CD8-positive, alpha-beta memory T cell (primary cell): ENCODE measurements at regions not wholly inside any gene's neighbourhood (a gene's known extent, or its start where the extent isn't known, plus 50 kb on each side); places are given as distances from the start of the nearest gene placed in this dataset.

Experiments used
- CTCF ChIA-PET: fragments of 350-600 bp; sonication (Branson Sonifier 250); formaldehyde crosslinking; loops from one replicate; lab custom pipeline; 2021; ENCODE audit warnings: antibody characterized with exemption; lab: Charles Lee
- POLR2A ChIA-PET: fragments of 350-600 bp; sonication (Branson Sonifier 250); formaldehyde crosslinking; loops from one replicate; lab custom pipeline; 2021; ENCODE audit warnings: antibody characterized with exemption; lab: Charles Lee
- DNase-seq, 5 donors: peaks; one replicate each; pipeline versions ENCODE4 v3.0.0 to v3.0.0-alpha.2; 2020 to 2022; ENCODE audit warnings: mixed read lengths in 1 of 5
- H3K27ac ChIP-seq: one replicate; pipeline ENCODE4 v1.7.0; 2013; ENCODE audit warnings: low read depth, mild to moderate bottlenecking, low read length, moderate library complexity
- H3K27me3 ChIP-seq: 2 replicates; pipeline ENCODE4 v1.7.0; 2013; ENCODE audit warnings: low read length, mild to moderate bottlenecking; ENCODE audit not compliant: insufficient read depth, poor library complexity, severe bottlenecking
- H3K36me3 ChIP-seq: 2 replicates; pipeline ENCODE4 v1.7.0; 2013; ENCODE audit warnings: mild to moderate bottlenecking, low read length, moderate library complexity; ENCODE audit not compliant: insufficient read depth
- H3K4me1 ChIP-seq: 2 replicates; pipeline ENCODE4 v1.7.0; 2013; ENCODE audit warnings: mild to moderate bottlenecking, low read length, moderate library complexity; ENCODE audit not compliant: insufficient read depth
- H3K4me3 ChIP-seq: 2 replicates; pipeline ENCODE4 v1.7.0; 2013; ENCODE audit warnings: mild to moderate bottlenecking, low read length
- H3K9me3 ChIP-seq: 2 replicates; pipeline ENCODE4 v1.7.0; 2013; ENCODE audit warnings: mild to moderate bottlenecking, low read length
- H3K27ac Mint-ChIP-seq, 8 donors: one replicate each; pipeline ENCODE4 v1.8.0; 2020 to 2021; ENCODE audit warnings: mixed read lengths in 8 of 8, mild to moderate bottlenecking in 6 of 8, inconsistent platforms in 3 of 8, moderate library complexity in 3 of 8
- H3K27me3 Mint-ChIP-seq, 2 donors: one replicate each; pipeline ENCODE4 v1.8.0; 2020 to 2021; ENCODE audit warnings: mixed read lengths in 2 of 2, mild to moderate bottlenecking in 1 of 2, moderate library complexity in 1 of 2
- H3K36me3 Mint-ChIP-seq, 3 donors: one replicate each; pipeline ENCODE4 v1.8.0; 2020 to 2021; ENCODE audit warnings: mixed read lengths in 3 of 3, inconsistent platforms in 1 of 3, mild to moderate bottlenecking in 1 of 3
- H3K4me1 Mint-ChIP-seq, 3 donors: one replicate each; pipeline ENCODE4 v1.8.0; 2020 to 2021; ENCODE audit warnings: mixed read lengths in 3 of 3, inconsistent platforms in 1 of 3, mild to moderate bottlenecking in 1 of 3
- H3K4me3 Mint-ChIP-seq, 7 donors: one replicate each; pipeline ENCODE4 v1.8.0; 2020 to 2021; ENCODE audit warnings: mixed read lengths in 7 of 7, mild to moderate bottlenecking in 6 of 7, moderate library complexity in 4 of 7, inconsistent platforms in 2 of 7
- H3K9me3 Mint-ChIP-seq, 5 donors: one replicate each; pipeline ENCODE4 v1.8.0; 2020 to 2022; ENCODE audit warnings: mixed read lengths in 5 of 5, mild to moderate bottlenecking in 3 of 5, moderate library complexity in 2 of 5, inconsistent platforms in 1 of 5

DNA sequence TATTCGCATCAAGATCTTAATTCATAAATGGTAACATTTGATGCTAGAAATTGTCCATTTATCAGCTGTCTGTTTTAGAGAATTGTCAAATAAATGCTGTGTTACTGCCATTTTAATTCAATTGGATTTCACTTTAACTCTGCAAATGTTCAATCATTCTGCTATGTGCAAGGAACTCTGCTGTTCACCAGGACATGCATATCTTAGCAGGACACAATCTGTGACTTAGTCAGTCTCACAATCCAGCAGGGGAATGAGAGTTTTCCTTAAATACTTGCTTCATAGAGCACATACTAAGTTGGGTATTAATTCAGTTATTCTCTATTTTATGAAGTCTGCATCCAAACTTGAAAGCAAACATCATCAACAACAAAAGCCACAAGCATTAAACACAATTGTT is 488.7 kb upstream of the MEF2C start:
- Histone ChIP-seq H3K4me3 (no peak overlapping the region), H3K27me3 (no peaks in the 10 kb centered on the region), H3K4me1 (no peaks in the 10 kb centered on the region), H3K9me3 (no peaks in the 10 kb centered on the region), H3K36me3 (no peaks in the 10 kb centered on the region), H3K27ac (no peak overlapping the region)
- Mint-ChIP-seq H3K36me3 (no peaks in the 10 kb centered on the region), H3K4me3 (no peak overlapping the region), H3K9me3 (peaks cover 0 to 31% (median 7%) of the 10 kb centered on the region in 5 donors), H3K27me3 (peaks cover 0 to 1% of the 10 kb centered on the region in 2 donors), H3K4me1 (no peaks in the 10 kb centered on the region), H3K27ac (no peak overlapping the region)
- ChIA-PET CTCF (no interaction called here), POLR2A (no interaction called here)
- DNase-seq: no peak

- H3K4me3 Mint-ChIP-seq: no peak overlapping the region
- H3K9me3 ChIP-seq: no peaks in the 10 kb centered on the region
- H3K36me3 Mint-ChIP-seq: no peaks in the 10 kb centered on the region
- no peaks in the 10 kb centered on the region for H3K36me3 ChIP-seq
- no peaks in the 10 kb centered on the region for H3K27me3 Mint-ChIP-seq
- CTCF ChIA-PET: no interaction called here
- no peak for DNase-seq
- no peaks in the 10 kb centered on the region for H3K4me1 ChIP-seq
- no peak overlapping the region for H3K27ac Mint-ChIP-seq
- no peak overlapping the region for H3K4me3 ChIP-seq
- H3K4me1 Mint-ChIP-seq: no peaks in the 10 kb centered on the region
- no peak overlapping the region for H3K27ac ChIP-seq
- POLR2A ChIA-PET: no interaction called here
- peaks cover 0 to 10% (median 2%) of the 10 kb centered on the region in 5 donors for H3K9me3 Mint-ChIP-seq
- no peaks in the 10 kb centered on the region for H3K27me3 ChIP-seq
These were observed 476.1 kb upstream of the MEF2C start for GRCh38 chr5:89359046-89359445.

- Histone ChIP-seq H3K27me3 (no peaks in the 10 kb centered on the region), H3K27ac (no peak overlapping the region), H3K9me3 (no peaks in the 10 kb centered on the region), H3K4me1 (no peaks in the 10 kb centered on the region), H3K36me3 (no peaks in the 10 kb centered on the region), H3K4me3 (no peak overlapping the region)
- Mint-ChIP-seq H3K36me3 (no peaks in the 10 kb centered on the region), H3K27me3 (peaks cover 0 to 2% of the 10 kb centered on the region in 2 donors), H3K9me3 (peaks cover 0 to 6% (median 2%) of the 10 kb centered on the region in 5 donors), H3K4me1 (no peaks in the 10 kb centered on the region), H3K27ac (no peak overlapping the region), H3K4me3 (no peak overlapping the region)
- ChIA-PET POLR2A (no interaction called here), CTCF (interaction anchor here (1.0 kb wide), 1 partner anchor 9 kb away, joined by 3 read pairs; no protein-coding TSS in a partner anchor)
- no peak for DNase-seq
These were observed 471.0 kb upstream of the MEF2C start for GRCh38 chr5:89353837-89354551.

- ChIA-PET POLR2A (no interaction called here), CTCF (no interaction called here)
- Mint-ChIP-seq H3K27me3 (peaks cover 0 to 2% of the 10 kb centered on the region in 2 donors), H3K27ac (no peak overlapping the region), H3K9me3 (peaks cover 0 to 3% (median 2%) of the 10 kb centered on the region in 5 donors), H3K4me1 (no peaks in the 10 kb centered on the region), H3K4me3 (no peak overlapping the region), H3K36me3 (no peaks in the 10 kb centered on the region)
- H3K4me3 ChIP-seq: no peak overlapping the region
- H3K27me3 ChIP-seq: no peaks in the 10 kb centered on the region
- H3K27ac ChIP-seq: no peak overlapping the region
- no peak for DNase-seq
- no peaks in the 10 kb centered on the region for H3K4me1 ChIP-seq
- no peaks in the 10 kb centered on the region for H3K36me3 ChIP-seq
- H3K9me3 ChIP-seq: no peaks in the 10 kb centered on the region
These were observed 469.0 kb upstream of the MEF2C start for GRCh38 chr5:89351975-89352374.

GRCh38 chr5:89351222-89351621 is 468.2 kb upstream of the MEF2C start:
- CTCF ChIA-PET: no interaction called here
- no peaks in the 10 kb centered on the region for H3K36me3 ChIP-seq
- no peaks in the 10 kb centered on the region for H3K4me1 Mint-ChIP-seq
- no peaks in the 10 kb centered on the region for H3K36me3 Mint-ChIP-seq
- no peaks in the 10 kb centered on the region for H3K9me3 ChIP-seq
- DNase-seq: no peak
- no peak overlapping the region for H3K4me3 ChIP-seq
- no peaks in the 10 kb centered on the region for H3K27me3 ChIP-seq
- POLR2A ChIA-PET: no interaction called here
- no peaks in the 10 kb centered on the region for H3K4me1 ChIP-seq
- peaks cover 0 to 2% of the 10 kb centered on the region in 2 donors for H3K27me3 Mint-ChIP-seq
- no peak overlapping the region for H3K27ac ChIP-seq
- H3K27ac Mint-ChIP-seq: no peak overlapping the region
- no peak overlapping the region for H3K4me3 Mint-ChIP-seq
- peaks cover 0 to 3% (median 2%) of the 10 kb centered on the region in 5 donors for H3K9me3 Mint-ChIP-seq

GRCh38 chr5:89350684-89351083 is 467.7 kb upstream of the MEF2C start:
- Histone ChIP-seq H3K27ac (no peak overlapping the region), H3K36me3 (no peaks in the 10 kb centered on the region), H3K9me3 (no peaks in the 10 kb centered on the region), H3K4me1 (no peaks in the 10 kb centered on the region), H3K4me3 (no peak overlapping the region), H3K27me3 (no peaks in the 10 kb centered on the region)
- ChIA-PET POLR2A (no interaction called here), CTCF (no interaction called here)
- Mint-ChIP-seq H3K4me1 (no peaks in the 10 kb centered on the region), H3K27me3 (peaks cover 0 to 2% of the 10 kb centered on the region in 2 donors), H3K4me3 (no peak overlapping the region), H3K36me3 (no peaks in the 10 kb centered on the region), H3K9me3 (peaks cover 0 to 4% (median 2%) of the 10 kb centered on the region in 5 donors), H3K27ac (no peak overlapping the region)
- no peak for DNase-seq

DNA sequence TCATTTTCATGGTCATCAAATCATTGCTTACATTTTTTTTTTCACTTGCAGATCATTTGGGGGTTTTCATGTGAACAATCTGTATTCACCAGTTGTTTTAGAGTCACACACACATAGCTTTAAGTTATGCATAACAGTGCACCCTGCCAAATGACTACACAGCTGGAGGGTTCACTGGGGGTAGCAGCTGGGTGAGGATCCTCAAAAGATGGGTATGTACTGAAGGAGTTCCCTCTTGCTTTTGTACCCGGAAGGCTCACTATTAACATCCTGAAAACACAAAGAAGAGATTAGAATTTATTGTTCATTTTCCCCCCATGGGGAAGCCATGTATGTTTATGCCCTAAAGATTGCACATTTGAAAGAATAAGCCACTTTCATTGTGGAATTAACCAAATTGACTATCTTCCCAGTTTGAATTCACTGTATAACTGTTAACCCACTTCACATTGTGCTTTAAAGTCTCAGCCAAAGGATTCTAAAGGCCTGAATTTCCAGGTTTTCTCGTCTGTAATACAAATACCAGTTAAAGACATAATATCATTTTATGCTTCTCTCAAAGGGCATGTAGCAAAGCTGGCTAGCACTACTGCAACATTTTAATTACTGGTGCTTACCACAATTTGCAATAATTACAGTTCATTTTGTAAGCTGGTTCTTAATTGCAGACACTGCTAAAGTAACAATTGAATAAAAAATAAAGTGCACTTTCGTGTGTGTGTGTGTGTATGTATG is 466.4 kb upstream of the MEF2C start:
- CTCF ChIA-PET: no interaction called here
- H3K27ac ChIP-seq: no peak overlapping the region
- no peaks in the 10 kb centered on the region for H3K36me3 ChIP-seq
- no peak overlapping the region for H3K27ac Mint-ChIP-seq
- no peak overlapping the region for H3K4me3 Mint-ChIP-seq
- H3K4me1 ChIP-seq: no peaks in the 10 kb centered on the region
- no peaks in the 10 kb centered on the region for H3K4me1 Mint-ChIP-seq
- POLR2A ChIA-PET: no interaction called here
- peaks cover 0 to 3% (median 2%) of the 10 kb centered on the region in 5 donors for H3K9me3 Mint-ChIP-seq
- DNase-seq: no peak
- H3K27me3 Mint-ChIP-seq: peaks cover 0 to 2% of the 10 kb centered on the region in 2 donors
- H3K27me3 ChIP-seq: no peaks in the 10 kb centered on the region
- H3K9me3 ChIP-seq: no peaks in the 10 kb centered on the region
- no peaks in the 10 kb centered on the region for H3K36me3 Mint-ChIP-seq
- H3K4me3 ChIP-seq: no peak overlapping the region

DNA sequence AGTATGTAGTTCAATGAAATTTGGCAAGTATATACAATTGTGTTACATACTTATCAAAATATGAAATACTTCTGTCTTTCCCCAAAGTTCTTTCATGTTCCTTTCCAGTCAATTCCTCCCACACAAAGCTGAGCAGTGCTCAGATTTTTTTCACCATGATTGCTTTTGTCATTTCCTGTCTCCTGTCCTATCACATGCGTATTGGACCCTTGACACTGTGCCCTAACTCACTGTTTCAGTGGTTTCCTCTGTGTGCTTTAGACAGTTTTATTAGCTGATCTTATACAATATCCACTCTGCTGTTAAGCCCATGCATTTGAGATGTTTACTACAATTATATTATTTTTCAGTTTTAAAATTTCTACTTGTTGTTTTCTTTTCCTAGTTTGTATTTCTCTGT is 463.6 kb upstream of the MEF2C start:
- Histone ChIP-seq H3K4me1 (no peaks in the 10 kb centered on the region), H3K9me3 (no peaks in the 10 kb centered on the region), H3K27me3 (no peaks in the 10 kb centered on the region), H3K36me3 (no peaks in the 10 kb centered on the region), H3K27ac (no peak overlapping the region), H3K4me3 (no peak overlapping the region)
- Mint-ChIP-seq H3K9me3 (peaks cover 0 to 2% (median 0%) of the 10 kb centered on the region in 5 donors), H3K36me3 (no peaks in the 10 kb centered on the region), H3K27me3 (no peaks in the 10 kb centered on the region), H3K4me3 (no peak overlapping the region), H3K27ac (no peak overlapping the region), H3K4me1 (peaks cover 0 to 3% (median 0%) of the 10 kb centered on the region in 3 donors)
- POLR2A ChIA-PET: no interaction called here
- CTCF ChIA-PET: no interaction called here
- no peak for DNase-seq
